HG03521 (cell line): ENCODE measurements at regions not wholly inside any gene's neighbourhood (a gene's known extent, or its start where the extent isn't known, plus 50 kb on each side); places are given as distances from the start of the nearest gene placed in this dataset.

Source experiments
- ATAC-seq: cut with Tn5 transposase; IDR thresholded peaks from one replicate; pipeline ENCODE4 v1.9.1; 2021; ENCODE audit warnings: mild to moderate bottlenecking, moderate library complexity; ENCODE audit not compliant: unreplicated experiment

DNA sequence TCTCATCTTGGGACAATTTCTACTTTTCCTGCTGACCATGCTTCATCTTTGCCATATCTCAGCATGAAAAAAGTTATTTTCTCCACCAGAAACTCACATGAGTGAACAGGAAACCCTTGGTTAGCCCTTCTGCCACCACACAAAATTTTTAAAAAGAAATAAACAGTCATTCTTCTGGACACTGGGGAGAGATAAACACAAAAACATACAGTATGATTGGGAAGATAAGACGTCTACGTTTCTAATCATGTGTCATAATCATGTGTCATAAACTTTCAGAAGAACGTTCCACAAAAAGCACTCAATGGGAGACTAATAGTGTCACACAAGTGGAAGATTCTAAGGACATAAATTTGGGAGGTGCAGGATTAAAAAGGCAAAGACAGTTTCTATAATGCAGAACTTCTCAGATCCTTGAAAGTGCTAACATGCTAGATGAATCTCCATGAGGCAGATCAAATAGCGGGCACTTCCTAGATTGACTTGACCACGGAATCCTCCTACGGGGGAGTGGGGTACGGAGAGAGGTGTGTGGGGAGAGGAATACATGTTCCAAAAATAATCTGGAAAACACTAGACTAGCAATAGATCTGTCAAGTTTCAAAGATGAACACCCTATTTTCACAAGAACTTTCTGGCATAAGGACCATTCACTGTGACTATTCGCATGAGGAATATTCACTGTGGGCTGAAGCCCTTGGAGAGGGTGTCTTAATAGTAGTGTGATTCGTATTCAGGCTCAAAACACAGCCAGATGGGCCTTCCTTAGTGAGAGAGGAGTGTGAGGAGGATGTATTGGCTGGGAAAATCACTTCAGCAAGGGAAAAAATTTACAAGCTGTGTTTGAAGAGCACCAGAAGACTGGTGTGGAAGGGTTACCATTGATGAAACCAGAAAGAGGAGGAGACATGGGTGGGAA, 206.7 kb downstream of the SETD4 start:
- no peak for ATAC-seq

- no peak for ATAC-seq
Observed at GRCh38 chr21:35852820-35853219, 207.5 kb downstream of the SETD4 start.

GRCh38 chr21:35850542-35851103, 209.7 kb downstream of the SETD4 start:
- no peak for ATAC-seq

GRCh38 chr21:35850029-35850428, 210.3 kb downstream of the SETD4 start:
- ATAC-seq: no peak

GRCh38 chr21:35849144-35849543, 211.2 kb downstream of the SETD4 start:
- ATAC-seq: no peak

- no peak for ATAC-seq
Observed at GRCh38 chr21:35843911-35844667, 216.2 kb downstream of the SETD4 start.

GRCh38 chr21:35840949-35841348, 219.4 kb downstream of the SETD4 start:
- ATAC-seq: no peak

- ATAC-seq: no peak
Observed at GRCh38 chr21:35840197-35840799, 220.0 kb downstream of the SETD4 start.

DNA sequence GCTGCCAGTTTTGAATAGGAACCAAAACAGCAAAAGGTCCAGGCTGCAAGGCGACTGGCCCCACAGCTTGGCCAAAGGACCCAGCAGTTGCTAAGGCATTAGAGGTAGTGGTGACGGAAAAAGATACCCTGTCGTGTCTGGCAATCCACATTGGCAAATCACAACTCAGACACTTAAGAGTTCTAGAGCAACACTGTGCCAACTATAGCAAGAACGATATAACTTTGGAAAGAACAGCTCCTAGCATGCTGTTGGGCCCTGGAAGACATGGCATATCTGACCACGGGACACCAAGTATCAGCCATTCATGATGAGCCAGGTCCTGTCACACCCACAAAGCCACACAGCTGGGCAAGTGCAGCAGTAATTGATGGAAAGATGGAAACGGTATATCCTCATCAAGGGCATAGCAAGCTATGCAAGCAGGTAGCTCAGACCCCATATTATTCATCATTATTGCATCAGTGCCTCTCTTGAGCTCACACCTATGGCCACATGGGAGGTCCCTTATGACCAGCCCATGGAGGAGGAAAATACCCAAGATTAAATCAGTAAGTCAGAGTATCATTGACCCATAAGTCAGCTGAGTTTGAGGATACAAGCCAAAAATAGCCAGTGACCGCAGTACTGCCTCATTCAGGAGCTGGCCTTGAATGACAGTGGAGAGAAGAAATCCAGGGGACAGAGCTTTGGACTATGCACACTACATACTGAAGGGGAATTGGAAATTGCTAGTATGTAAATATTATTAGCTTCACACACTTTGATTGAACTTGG, 221.2 kb downstream of the SETD4 start:
- no peak for ATAC-seq

DNA sequence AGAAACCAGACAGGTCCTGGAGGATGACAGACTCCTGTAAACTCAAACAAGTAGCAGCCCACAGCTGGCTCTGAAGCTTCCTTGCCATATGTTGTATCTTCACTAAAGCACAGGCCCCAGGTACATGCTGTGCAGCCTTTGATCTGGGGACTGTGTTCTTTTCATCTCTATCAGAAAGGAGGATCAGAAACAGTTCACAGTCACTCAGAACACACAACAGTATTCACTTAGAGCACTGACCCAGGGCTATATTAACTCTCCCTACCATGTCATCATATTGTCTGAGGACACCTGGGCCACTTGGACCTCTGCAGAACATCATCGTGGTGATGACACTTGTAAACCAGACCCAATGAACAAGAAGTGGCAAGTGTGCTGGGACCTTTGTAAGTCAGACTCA, 222.0 kb downstream of the SETD4 start:
- ATAC-seq: no peak

- ATAC-seq: no peak
Observed at GRCh38 chr21:35833991-35834390, 226.3 kb downstream of the SETD4 start.

- ATAC-seq: no peak
Observed at GRCh38 chr21:35833388-35833787, 226.9 kb downstream of the SETD4 start.

GRCh38 chr21:35831230-35831629, 229.1 kb downstream of the SETD4 start:
- ATAC-seq: no peak

- no peak for ATAC-seq
Observed at GRCh38 chr21:35829067-35829466, 231.3 kb downstream of the SETD4 start.

DNA sequence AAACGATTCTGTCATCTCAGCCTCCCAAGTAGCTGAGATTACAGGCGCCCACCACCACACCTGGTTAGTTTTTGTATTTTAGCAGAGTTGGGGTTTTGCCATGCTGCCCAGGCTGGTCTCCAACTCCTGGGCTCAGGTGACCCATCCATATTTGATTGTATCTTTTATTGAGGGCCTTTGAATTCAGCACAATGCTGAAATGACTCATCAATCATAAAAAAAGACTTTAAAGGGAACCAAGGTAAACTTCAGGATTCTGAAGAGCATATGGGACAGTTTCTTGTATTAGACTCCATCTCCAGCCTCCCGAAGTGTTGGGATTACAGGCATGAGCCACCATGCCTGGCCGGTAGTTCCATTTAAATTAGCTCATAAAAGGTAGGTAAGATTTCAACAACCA, 232.2 kb downstream of the SETD4 start:
- no peak for ATAC-seq

DNA sequence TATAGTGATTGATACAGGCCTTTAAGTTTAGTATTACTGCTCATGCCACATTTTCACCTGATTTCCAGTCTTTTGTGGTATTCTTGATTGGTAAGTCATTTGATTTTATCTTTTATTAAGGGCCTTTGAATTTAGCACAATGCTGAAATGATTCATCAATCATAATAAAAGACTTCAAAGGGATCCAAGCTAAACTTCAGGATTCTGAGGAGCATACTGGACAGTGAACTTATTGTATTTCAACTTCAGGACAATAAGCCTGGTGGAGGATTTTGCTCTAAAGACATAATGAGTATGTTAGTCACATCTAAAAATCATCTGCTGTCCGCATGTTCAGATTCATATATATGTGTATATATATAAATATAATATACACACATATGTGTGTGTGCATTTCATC, 233.3 kb downstream of the SETD4 start:
- no peak for ATAC-seq

DNA sequence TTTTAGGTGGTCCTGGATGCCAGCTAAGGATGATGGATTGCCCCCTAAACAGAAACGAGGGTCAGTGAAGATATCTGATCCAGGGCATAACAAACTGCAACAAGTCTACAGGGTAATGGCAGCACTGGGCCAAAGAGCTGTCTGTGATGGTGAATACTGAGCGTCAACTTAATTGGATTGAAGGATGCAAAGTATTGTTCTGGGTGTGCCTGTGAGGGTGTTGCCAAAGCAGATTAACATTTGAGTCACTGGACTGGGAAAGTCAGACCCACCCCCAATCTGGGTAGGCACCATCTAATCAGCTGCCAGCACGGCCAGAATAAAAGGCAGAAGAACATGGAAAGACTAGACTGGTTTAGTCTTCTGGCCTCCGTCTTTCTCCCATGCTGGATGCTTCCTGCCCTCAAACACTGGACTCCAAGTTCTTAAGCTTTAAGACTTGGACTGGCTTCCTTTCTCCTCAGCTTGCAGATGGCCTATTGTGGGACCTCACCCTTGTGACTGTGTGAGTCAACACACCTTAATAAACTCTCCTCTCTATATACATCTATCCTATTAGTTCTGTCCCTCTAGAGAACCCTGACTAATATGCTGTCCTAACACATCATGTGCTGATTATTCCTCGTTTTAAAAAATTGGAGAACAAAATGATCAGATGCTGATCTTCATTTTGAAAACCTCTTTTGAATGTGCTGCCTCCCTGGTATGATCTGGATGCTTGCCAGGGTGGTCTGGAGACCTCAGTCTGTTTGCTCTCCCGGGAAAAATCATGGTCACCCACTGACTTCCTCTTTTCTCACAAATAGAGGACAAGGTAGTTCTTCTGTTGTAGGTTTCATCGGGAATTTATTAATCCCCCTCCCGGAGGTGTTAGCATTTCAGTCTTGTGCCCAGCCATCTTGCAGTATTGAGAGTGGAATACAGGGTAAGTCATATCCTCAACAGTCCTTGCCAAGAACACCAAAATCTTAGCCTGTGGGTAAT, 234.7 kb downstream of the SETD4 start:
- ATAC-seq: no peak

DNA sequence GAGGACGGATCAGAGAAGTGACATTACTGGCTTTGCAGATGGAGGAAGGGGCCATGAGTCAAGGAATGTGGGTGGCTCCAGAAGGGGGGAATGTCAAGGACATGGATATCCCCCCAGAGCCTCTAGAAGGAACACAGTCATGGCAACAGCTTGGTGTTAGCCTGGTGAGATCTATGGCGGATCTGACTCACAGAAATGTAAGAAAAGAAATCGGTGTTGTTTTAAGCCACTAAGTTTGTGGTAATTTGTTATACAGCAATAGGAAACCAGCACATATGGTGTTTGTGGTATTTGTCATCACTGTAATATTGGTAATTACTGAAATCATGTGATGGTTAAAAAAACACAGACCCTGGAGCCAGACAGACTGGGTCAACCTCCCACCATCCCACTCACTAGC, 236.2 kb downstream of the SETD4 start:
- ATAC-seq: no peak

- no peak for ATAC-seq
Observed at GRCh38 chr21:35819134-35819533, 241.2 kb downstream of the SETD4 start.
